ENCODE measurements at regions not wholly inside any gene's neighbourhood (a gene's known extent, or its start where the extent isn't known, plus 50 kb on each side); places are given as distances from the start of the nearest gene placed in this dataset.

DNA sequence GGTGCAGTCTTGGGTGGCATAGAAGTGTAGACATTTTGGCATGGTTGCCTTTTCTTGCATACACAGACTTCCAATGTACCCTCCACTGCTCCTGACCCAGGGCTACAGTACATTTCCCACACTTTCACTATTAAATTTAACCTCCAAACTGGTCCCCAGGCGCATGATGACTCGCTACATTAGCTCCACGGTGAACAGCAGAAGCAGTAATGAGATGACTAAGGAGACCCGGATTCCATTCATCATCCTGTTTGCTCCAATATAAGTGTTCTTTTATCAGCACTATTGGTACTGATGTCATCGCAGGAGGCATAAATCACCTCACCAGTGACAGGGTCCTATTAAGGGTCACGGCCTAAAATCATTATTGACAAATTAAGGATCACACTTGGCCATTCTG lies 316.5 kb downstream of the EN1 start:
- Mint-ChIP-seq H3K9me3 (no peaks in the 10 kb centered on the region), H3K27ac (no peak overlapping the region), H3K4me1 (ENCODE audit: low read depth in 2 of 2) (peaks cover 0 to 4% of the 10 kb centered on the region in 2 donors), H3K4me3 (no peak overlapping the region), H3K27me3 (peaks cover 0 to 9% of the 10 kb centered on the region in 2 donors), H3K36me3 (ENCODE audit: insufficient read depth) (no peaks in the 10 kb centered on the region)
- DNase-seq, result no peak
- ATAC-seq (replicated peaks), result no peak

DNA sequence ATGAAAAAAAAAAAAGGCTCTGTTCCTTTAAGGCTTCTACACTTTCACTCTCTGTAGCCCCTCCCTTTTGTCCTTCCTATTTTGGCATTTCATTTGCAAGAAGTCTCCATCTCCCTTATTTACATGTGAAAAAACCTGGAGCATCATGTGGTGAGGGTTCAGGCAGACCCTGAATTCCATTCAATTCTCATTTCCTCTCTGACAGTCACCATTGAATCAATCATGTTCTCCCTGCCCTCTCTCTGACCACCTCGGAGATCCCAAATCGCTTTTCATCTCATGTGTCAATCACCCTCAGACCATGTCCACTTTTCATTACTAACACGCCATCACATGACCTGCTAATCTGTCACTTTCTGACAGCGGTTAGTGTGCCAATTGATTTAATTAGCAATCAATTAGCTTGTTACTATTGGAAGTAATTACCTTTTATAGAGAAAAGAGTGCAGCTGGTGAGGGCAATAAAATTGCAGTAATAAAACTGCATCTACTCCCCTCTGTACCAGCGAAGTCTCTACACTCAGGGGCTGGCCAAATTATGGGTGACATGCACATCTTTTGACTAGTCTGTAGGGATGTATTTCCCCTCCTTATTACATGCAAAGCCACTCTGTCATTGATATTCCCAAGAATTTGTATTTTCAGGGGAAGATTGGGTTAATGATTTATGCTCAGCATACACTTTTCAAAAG lies 317.4 kb downstream of the EN1 start:
- H3K9me3 Mint-ChIP-seq, result no peaks in the 10 kb centered on the region
- no peak overlapping the region for H3K4me3 Mint-ChIP-seq
- ATAC-seq (replicated peaks), result no peak
- H3K36me3 Mint-ChIP-seq (ENCODE audit: insufficient read depth), result no peaks in the 10 kb centered on the region
- DNase-seq, result no peak
- H3K4me1 Mint-ChIP-seq (ENCODE audit: low read depth in 2 of 2), result peaks cover 0 to 4% of the 10 kb centered on the region in 2 donors
- H3K27ac Mint-ChIP-seq, result no peak overlapping the region
- peaks cover 0 to 9% of the 10 kb centered on the region in 2 donors for H3K27me3 Mint-ChIP-seq

DNA sequence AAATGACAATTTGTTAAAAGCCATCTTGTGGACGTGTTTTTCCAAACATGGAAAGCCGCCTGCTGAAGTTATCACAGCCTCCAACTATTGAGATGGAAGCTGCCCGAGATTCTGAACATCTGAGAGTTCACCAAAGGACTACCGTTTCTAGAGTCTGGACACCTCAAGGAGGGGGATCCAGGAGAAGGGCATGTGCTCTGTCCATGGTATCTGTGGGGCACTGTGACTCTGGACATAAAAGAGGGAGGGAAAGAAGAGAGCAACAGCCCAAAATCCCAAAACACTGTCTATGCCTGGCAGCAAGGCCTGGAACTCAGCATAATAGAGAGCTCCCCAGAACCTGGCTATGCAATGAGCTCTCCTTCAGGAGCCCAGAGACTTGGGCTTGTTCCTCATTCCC lies 319.9 kb downstream of the EN1 start:
- no peak for ATAC-seq (replicated peaks)
- no peak overlapping the region for H3K4me3 Mint-ChIP-seq

DNA sequence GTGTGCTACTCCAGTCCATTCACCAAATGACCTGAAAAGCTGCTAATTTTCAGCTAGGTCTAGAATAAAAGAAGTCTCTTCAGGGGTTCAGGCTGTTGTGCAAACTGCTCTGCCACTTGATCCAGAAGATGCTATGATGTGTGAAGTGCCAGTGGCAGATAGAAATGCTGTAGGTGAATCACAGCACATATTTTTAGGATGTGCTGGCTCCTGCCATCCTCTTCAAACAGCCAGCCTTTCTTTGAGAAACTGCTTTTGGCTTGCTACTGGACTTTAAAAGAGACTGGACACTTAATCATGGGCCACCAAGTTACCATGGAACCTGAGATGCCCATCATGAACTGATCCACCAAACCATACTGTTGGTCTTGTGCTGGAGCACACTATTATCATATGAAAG lies 322.1 kb downstream of the EN1 start:
- H3K36me3 Mint-ChIP-seq (ENCODE audit: insufficient read depth), result peaks cover 2% of the 10 kb centered on the region
- DNase-seq (no peak), ATAC-seq (replicated peaks) (no peak)
- H3K9me3 Mint-ChIP-seq, result peaks cover 2 to 7% of the 10 kb centered on the region in 2 donors
- H3K4me1 Mint-ChIP-seq (ENCODE audit: low read depth in 2 of 2), result peaks cover 0 to 4% of the 10 kb centered on the region in 2 donors
- H3K27me3 Mint-ChIP-seq, result peaks cover 0 to 8% of the 10 kb centered on the region in 2 donors
- no peak overlapping the region for H3K27ac Mint-ChIP-seq
- H3K4me3 Mint-ChIP-seq, result no peak overlapping the region

More for the DNA sequence above, 319.9 kb downstream of the EN1 start:
- peaks cover 0 to 1% of the 10 kb centered on the region in 2 donors for H3K9me3 Mint-ChIP-seq
- DNase-seq, result no peak
- H3K27ac Mint-ChIP-seq, result no peak overlapping the region
- peaks cover 2% of the 10 kb centered on the region for H3K36me3 Mint-ChIP-seq (ENCODE audit: insufficient read depth)
- peaks cover 0 to 9% of the 10 kb centered on the region in 2 donors for H3K27me3 Mint-ChIP-seq
- H3K4me1 Mint-ChIP-seq (ENCODE audit: low read depth in 2 of 2), result peaks cover 0 to 4% of the 10 kb centered on the region in 2 donors

DNA sequence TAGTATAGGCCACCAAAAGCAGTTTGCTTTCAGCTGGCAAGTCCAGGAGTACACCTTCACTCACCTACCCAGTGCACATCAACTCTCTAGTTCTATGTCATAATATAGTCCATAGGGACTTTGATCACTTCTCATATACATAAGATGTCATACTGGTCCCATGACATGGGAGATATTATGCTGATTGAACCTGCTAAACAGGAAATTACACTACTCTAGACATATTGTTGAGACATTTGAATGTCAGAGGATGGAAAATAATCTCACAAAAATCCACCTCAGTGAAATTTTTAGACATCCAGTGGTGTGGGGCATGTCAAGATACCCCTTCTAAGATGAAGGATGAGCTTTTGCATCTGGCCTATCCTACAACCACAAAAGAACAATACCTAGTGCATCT lies 322.5 kb downstream of the EN1 start:
- ATAC-seq (replicated peaks), result no peak
- peaks cover 0 to 3% of the 10 kb centered on the region in 2 donors for H3K27me3 Mint-ChIP-seq
- H3K36me3 Mint-ChIP-seq (ENCODE audit: insufficient read depth), result peaks cover 2% of the 10 kb centered on the region
- H3K27ac Mint-ChIP-seq, result no peak overlapping the region
- no peak overlapping the region for H3K4me3 Mint-ChIP-seq
- no peak for DNase-seq
- H3K4me1 Mint-ChIP-seq (ENCODE audit: low read depth in 2 of 2), result peaks cover 0 to 2% of the 10 kb centered on the region in 2 donors
- peaks cover 2 to 7% of the 10 kb centered on the region in 2 donors for H3K9me3 Mint-ChIP-seq

DNA sequence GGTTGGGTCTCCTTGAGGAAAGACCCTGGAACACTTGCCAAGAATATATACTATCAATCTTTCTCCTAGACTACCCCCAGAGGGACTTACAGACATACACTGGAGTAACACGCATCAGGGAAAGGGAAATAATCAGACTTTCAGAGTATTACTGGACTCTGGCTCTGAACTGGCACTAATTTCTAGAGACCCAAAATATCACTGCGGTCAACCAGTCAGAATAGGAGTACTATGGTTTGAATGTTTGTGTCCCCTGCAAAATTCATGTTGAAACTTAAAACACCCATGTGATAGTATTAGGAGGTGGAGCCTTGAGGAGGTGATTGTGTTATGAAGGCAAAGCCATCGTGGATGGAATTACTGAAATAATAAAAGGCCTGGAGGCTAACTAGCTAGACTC lies 323.7 kb downstream of the EN1 start:
- H3K27ac Mint-ChIP-seq, result no peak overlapping the region

DNA sequence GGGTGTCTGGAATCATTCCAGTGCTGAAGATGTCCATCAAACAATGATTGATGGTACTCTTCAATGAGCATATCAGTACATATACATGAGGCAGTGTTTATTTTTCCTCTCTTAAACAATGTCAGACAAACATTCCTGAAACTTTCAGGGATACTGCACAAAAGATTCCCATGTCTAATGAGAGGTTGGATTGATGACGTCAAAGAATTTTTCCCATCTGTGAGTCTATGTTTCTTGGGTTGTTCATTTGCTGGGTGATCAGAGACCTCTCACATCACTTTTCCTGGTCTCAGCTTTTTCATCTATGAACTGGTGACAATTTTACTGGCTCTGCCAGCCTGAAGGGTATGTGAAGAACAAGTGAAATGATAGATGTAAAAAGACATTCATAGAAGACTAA lies 325.5 kb downstream of the EN1 start:
- Mint-ChIP-seq H3K4me3 (no peak overlapping the region), H3K36me3 (ENCODE audit: insufficient read depth) (peaks cover 2% of the 10 kb centered on the region), H3K4me1 (ENCODE audit: low read depth in 2 of 2) (no peaks in the 10 kb centered on the region), H3K27me3 (no peaks in the 10 kb centered on the region), H3K27ac (no peak overlapping the region), H3K9me3 (peaks cover 2 to 7% of the 10 kb centered on the region in 2 donors)
- no peak for DNase-seq
- no peak for ATAC-seq (replicated peaks)

More for the DNA sequence above, 323.7 kb downstream of the EN1 start:
- Mint-ChIP-seq H3K4me3 (no peak overlapping the region), H3K9me3 (peaks cover 2 to 7% of the 10 kb centered on the region in 2 donors), H3K36me3 (ENCODE audit: insufficient read depth) (peaks cover 2% of the 10 kb centered on the region), H3K27me3 (no peaks in the 10 kb centered on the region), H3K4me1 (ENCODE audit: low read depth in 2 of 2) (no peaks in the 10 kb centered on the region)
- no peak for DNase-seq
- ATAC-seq (replicated peaks), result no peak

DNA sequence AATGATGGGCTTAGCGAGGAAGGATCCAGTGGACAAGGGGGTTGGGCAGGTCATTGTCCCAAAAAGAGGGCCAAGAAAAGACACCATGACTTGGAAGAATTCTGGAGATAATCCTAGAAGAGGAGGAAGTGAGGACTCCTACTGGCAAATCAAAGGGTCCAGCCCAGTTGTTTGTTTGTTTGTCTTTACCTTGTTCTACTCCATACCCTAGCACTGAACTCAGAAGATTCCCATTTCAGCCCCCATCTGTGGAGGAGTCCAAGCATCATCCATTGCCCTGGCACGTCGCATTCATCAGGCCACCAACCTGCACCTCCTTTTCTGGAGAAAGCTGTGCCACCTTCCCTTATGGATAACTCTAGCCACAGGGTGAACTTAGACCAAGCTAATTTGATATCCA lies 326.2 kb downstream of the EN1 start:
- H3K36me3 Mint-ChIP-seq (ENCODE audit: insufficient read depth), result peaks cover 2% of the 10 kb centered on the region
- ATAC-seq (replicated peaks), result no peak
- H3K27me3 Mint-ChIP-seq, result no peaks in the 10 kb centered on the region
- no peak overlapping the region for H3K27ac Mint-ChIP-seq
- no peak overlapping the region for H3K4me3 Mint-ChIP-seq
- no peaks in the 10 kb centered on the region for H3K4me1 Mint-ChIP-seq (ENCODE audit: low read depth in 2 of 2)
- DNase-seq, result no peak
- H3K9me3 Mint-ChIP-seq, result peaks cover 2 to 7% of the 10 kb centered on the region in 2 donors

DNA sequence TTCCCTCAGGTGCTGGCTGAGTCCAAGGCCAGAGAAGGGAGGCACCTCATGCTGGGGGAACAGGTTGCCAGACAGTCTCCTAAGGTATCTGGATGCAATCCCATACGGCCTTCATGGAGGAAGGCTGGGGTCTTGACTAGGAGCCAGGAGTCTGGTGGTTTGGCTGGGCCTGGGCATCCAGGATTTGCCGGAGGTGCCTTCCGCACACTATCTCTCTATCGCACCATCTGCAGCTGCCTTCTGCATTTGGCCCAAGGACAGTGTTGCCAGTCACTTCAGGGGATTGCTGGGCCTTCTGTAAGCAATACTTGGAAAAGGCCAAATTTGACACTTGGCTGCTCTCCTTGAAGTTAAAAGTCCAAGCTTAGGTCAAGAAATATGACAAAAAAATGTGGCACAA lies 327.2 kb downstream of the EN1 start:
- ATAC-seq (replicated peaks) (no peak), DNase-seq (no peak)
- Mint-ChIP-seq H3K4me1 (ENCODE audit: low read depth in 2 of 2) (no peaks in the 10 kb centered on the region), H3K4me3 (no peak overlapping the region), H3K27ac (no peak overlapping the region), H3K9me3 (peaks cover 2 to 7% of the 10 kb centered on the region in 2 donors), H3K36me3 (ENCODE audit: insufficient read depth) (peaks cover 2% of the 10 kb centered on the region), H3K27me3 (no peaks in the 10 kb centered on the region)

DNA sequence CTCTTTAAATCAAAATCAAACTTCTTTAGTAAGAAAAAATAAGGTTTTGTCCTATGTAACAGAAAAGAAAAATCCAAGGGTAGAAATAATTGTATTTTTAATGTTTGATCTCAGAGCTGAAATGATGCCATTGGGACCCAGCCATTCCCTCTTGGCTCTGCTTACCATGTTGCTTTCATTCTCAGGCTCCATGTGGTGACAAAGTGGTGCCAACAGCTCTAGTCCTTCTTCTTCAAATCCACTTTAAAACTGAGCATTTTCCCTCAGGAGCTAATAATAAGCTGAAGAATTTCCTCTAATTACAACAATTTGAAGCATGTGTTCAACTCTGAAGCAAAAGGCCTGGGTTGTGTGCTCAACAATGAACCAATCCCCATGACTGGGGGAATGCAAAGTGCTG lies 327.9 kb downstream of the EN1 start:
- no peak for ATAC-seq (replicated peaks)
- H3K27me3 Mint-ChIP-seq, result no peaks in the 10 kb centered on the region
- H3K4me3 Mint-ChIP-seq, result no peak overlapping the region
- peaks cover 2% of the 10 kb centered on the region for H3K36me3 Mint-ChIP-seq (ENCODE audit: insufficient read depth)
- H3K27ac Mint-ChIP-seq, result no peak overlapping the region
- no peak for DNase-seq
- peaks cover 2 to 7% of the 10 kb centered on the region in 2 donors for H3K9me3 Mint-ChIP-seq
- no peaks in the 10 kb centered on the region for H3K4me1 Mint-ChIP-seq (ENCODE audit: low read depth in 2 of 2)

DNA sequence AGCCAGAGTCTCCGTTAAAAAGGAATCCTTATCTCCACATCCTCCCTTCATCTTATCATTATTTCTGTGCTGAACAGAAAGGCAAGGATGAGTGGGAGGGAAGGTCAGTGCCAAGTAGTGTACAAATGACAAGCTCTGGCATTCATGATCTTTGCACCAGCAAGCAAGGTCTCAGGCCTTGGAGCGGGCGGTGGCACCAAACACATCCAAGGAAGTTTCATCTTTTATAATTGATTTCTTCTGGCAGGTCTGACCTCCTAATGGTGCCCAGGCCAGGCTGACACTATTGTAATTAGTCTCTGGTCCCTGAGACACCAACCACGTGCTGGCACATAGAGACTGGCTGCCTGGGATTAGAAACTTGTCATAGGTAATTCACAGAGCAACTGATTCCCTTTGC lies 336.6 kb downstream of the EN1 start:
- no peak for DNase-seq
- Mint-ChIP-seq H3K4me3 (no peak overlapping the region), H3K27ac (no peak overlapping the region), H3K36me3 (ENCODE audit: insufficient read depth) (no peaks in the 10 kb centered on the region), H3K27me3 (peaks cover 4 to 18% of the 10 kb centered on the region in 2 donors), H3K9me3 (no peaks in the 10 kb centered on the region), H3K4me1 (ENCODE audit: low read depth in 2 of 2) (no peaks in the 10 kb centered on the region)
- no peak for ATAC-seq (replicated peaks)

DNA sequence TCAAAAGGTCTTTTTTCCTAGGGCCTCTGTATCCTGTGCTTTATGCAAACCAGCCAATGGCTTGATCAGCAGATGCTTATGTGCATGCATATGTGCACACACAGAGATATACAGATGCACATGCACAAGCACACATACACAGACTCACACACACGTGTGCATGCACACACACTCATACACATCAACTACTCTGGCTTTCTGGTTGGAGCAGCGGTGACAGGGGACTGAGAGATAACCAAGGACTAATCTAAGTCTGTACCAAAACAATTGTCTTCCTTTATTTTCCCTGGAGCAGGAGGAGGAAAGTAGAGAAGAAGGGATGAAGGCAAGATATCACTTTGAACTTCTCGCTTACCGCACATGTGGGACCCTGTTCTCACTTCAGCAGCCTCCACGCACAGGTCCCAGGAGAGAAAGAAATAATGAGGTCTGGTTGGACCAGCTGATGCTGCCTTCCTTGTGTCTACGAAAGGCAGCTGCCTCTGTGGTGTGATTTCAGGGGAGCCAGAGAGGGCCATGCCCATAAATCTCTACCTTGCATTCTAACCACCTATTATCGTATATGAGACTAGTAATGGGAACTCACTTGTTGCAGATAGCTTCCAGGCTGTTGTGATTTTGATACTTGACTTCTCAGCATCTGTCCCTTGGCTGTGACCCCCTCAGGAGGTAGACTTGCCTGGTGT lies 338.0 kb downstream of the EN1 start:
- Mint-ChIP-seq H3K27ac (no peak overlapping the region), H3K4me1 (ENCODE audit: low read depth in 2 of 2) (no peaks in the 10 kb centered on the region), H3K4me3 (no peak overlapping the region), H3K36me3 (ENCODE audit: insufficient read depth) (no peaks in the 10 kb centered on the region), H3K9me3 (no peaks in the 10 kb centered on the region), H3K27me3 (peaks cover 4 to 20% of the 10 kb centered on the region in 2 donors)
- no peak for DNase-seq
- no peak for ATAC-seq (replicated peaks)

DNA sequence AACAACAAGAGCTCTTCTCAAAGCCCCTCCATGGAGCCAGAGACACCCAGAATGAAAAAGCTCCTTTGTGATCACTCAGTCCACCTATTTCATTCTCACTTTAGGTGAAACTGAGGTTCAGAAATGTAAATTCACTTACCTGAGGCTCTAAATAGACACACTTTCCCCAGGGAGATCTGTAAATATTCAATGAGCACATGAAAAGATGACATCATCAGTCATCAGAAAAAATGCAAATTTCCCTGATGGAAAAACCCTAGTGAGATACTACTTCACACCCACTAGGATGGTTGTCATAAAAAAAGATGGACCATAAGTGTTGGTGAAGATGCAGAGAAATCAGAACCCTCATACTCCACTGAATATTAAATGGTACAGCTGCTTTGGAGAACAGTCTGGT lies 339.2 kb downstream of the EN1 start:
- Mint-ChIP-seq H3K4me3 (no peak overlapping the region), H3K36me3 (ENCODE audit: insufficient read depth) (no peaks in the 10 kb centered on the region), H3K4me1 (ENCODE audit: low read depth in 2 of 2) (no peaks in the 10 kb centered on the region), H3K27ac (no peak overlapping the region), H3K9me3 (no peaks in the 10 kb centered on the region), H3K27me3 (peaks cover 4 to 20% of the 10 kb centered on the region in 2 donors)
- no peak for ATAC-seq (replicated peaks)
- DNase-seq, result no peak

DNA sequence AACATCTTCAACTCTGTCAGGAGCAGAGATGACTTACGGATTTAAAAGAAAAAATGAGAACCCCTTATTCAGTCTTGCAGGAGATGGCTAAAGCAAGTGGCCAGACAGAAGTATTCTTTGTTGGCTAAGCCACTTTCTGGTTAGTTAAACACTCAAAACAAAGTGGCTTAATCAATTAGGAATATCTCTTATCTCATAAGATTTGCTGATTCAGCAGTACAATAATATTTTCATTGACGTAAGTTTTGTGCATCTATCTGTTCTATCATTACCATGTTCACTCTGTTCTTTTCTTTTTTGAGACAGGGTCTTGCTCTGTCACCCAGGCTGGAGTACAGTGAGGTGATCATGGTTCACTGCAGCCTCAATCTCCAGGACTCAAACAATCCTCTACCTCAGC lies 342.0 kb downstream of the EN1 start:
- Mint-ChIP-seq H3K9me3 (no peaks in the 10 kb centered on the region), H3K4me3 (no peak overlapping the region)

More for the DNA sequence above, 342.0 kb downstream of the EN1 start:
- Mint-ChIP-seq H3K27me3 (peaks cover 4 to 21% of the 10 kb centered on the region in 2 donors), H3K36me3 (ENCODE audit: insufficient read depth) (peaks cover 3% of the 10 kb centered on the region), H3K27ac (no peak overlapping the region), H3K4me1 (ENCODE audit: low read depth in 2 of 2) (no peaks in the 10 kb centered on the region)
- DNase-seq (no peak), ATAC-seq (replicated peaks) (no peak)

Measured in effector memory CD8-positive, alpha-beta T cell (primary cell).